Heart right ventricle (tissue), 16 donors: ENCODE measurements at regions not wholly inside any gene's neighbourhood (a gene's known extent, or its start where the extent isn't known, plus 50 kb on each side); places are given as distances from the start of the nearest gene placed in this dataset.
"Not testable (repeated sequence)": the region's sequence is repeated elsewhere in the genome, so short reads cannot be mapped to it uniquely, and the experiment has no call there.

Source experiments
- ATAC-seq, 8 donors: fragments of 200-7000 bp; cut with Tn5 transposase; one replicate each; pipeline ENCODE4 v1.9.1; 2020; ENCODE audit warnings: mild to moderate bottlenecking in 8 of 8, moderate library complexity in 8 of 8, moderate number of reproducible peaks in 1 of 8
- DNase-seq, 2 donors: peaks; one replicate each; pipeline ENCODE4 v3.0.0-alpha.2; 2020
- H3K27ac ChIP-seq, 10 donors: fragments of 200-600 bp; sonication (generic) in 2 of 10; one replicate each; pipeline versions ENCODE4 v1.5.0 to v1.8.0; 2020 to 2022; ENCODE audit warnings: mild to moderate bottlenecking in 3 of 10
- H3K27me3 ChIP-seq, 7 donors: fragments of 200-600 bp; one replicate each; pipeline ENCODE4 v1.8.0; 2021 to 2022; ENCODE audit warnings: mild to moderate bottlenecking in 2 of 7
- H3K36me3 ChIP-seq, 9 donors: fragments of 200-600 bp; sonication (generic) in 1 of 9; one replicate each; pipeline versions ENCODE4 v1.5.0 to v1.8.0; 2020 to 2022; ENCODE audit warnings: mild to moderate bottlenecking in 2 of 9
- H3K4me1 ChIP-seq, 9 donors: fragments of 200-600 bp; sonication (generic) in 1 of 9; one replicate each; pipeline versions ENCODE4 v1.5.0 to v1.8.0; 2020 to 2022; ENCODE audit warnings: mild to moderate bottlenecking in 4 of 9
- H3K4me3 ChIP-seq, 10 donors: fragments of 200-600 bp; sonication (generic) in 2 of 10; one replicate each; pipeline versions ENCODE4 v1.5.0 to v1.8.0; 2020 to 2022; ENCODE audit warnings: mild to moderate bottlenecking in 7 of 10, moderate library complexity in 2 of 10
- H3K9me3 ChIP-seq, 11 donors: fragments of 200-600 bp in 10 of 11; sonication (generic) in 2 of 11; one replicate each; pipeline versions ENCODE4 v1.5.0 to v1.8.0; 2013 to 2022; ENCODE audit warnings: mild to moderate bottlenecking in 2 of 11, control low read depth in 1 of 11, moderate library complexity in 1 of 11
- CTCF ChIP-seq, 9 donors: fragments of 200-600 bp; sonication (generic) in 2 of 9; IDR thresholded peaks; one replicate each; pipeline versions ENCODE4 v1.5.0 to v1.8.0; 2021 to 2022; ENCODE audit warnings: antibody characterized with exemption in 9 of 9, mild to moderate bottlenecking in 5 of 9, moderate library complexity in 1 of 9
- WGBS, 2 donors: extraction: QIAGEN DNeasy Blood & Tissue Kit; methylation state at CpG; one replicate each; pipeline ENCODE4 v1.1.7; 2013; ENCODE audit warnings: inconsistent platforms in 1 of 2; 5-methylcytosine and 5-hydroxymethylcytosine counted together
- intact Hi-C, 10 donors: fragments of 100-400 bp; cut with DNase I; formaldehyde crosslinking; loops; one replicate each; pipeline versions ENCODE4 v1.11.1 to v1.14.2; 2022
- donor health status: Arrhythmogenic right ventricular cardiomyopathy.
- donor health status: ischemic (EF 13 %, LVEDD 7.1; RV severe dilation, severe dysfunction).
- donor health status: healthy with polysubstance abuse.
- donor health status: DM: no; HTN: yes; CAD: no.
- donor health status: DM: no; HTN: no; CAD: no.
- donor health status: ischemic (EF 25% LVEDD 6.9; RV normal size, moderate dysfunction).
- donor health status: ischemic (EF 25% LVEDD 5.7; RV mildly dilated, moderate dysfunction).
- donor health status: healthy.
- donor health status: DM: yes; HTN: yes; CAD: no.
- donor health status: Ischemic cardiomyopathy.
- donor health status: ischemic (EF 35%, LVEDD 5.7; RV mildly dilated, moderate dysfunction).
- donor health status: nonischemic (EF 11% LVEDD 7.7; RV severe dilation, severe dysfunction).
- donor health status: DM: yes; HTN: yes; CAD: no.
- donor health status: PGD.
- donor health status: ischemic (EF 29% LVEDD 5.4; RV normal size, mild dysfunction).
- donor health status: nonischemic (EF 23%, LVEDD 6.1; RV moderate dilation, normal function).

GRCh38 chr7:25739143-25739542 lies 412.9 kb upstream of the NFE2L3 start:
- no peak overlapping the region for H3K27ac ChIP-seq
- no peaks in the 10 kb centered on the region for H3K27me3 ChIP-seq
- H3K36me3 ChIP-seq: no peaks in the 10 kb centered on the region
- no peak overlapping the region for H3K4me3 ChIP-seq
- H3K4me1 ChIP-seq: no peaks in the 10 kb centered on the region
- TF ChIP-seq CTCF (IDR thresholded peaks at IDR 0.05): no peak
- DNase-seq (no peak), ATAC-seq (no peak)
- H3K9me3 ChIP-seq: no peaks in the 10 kb centered on the region
- WGBS, 2 donors: 84 to 87% methylated on average over 2 of the region's 2 CpGs
- intact Hi-C loops: no loop called here

DNA sequence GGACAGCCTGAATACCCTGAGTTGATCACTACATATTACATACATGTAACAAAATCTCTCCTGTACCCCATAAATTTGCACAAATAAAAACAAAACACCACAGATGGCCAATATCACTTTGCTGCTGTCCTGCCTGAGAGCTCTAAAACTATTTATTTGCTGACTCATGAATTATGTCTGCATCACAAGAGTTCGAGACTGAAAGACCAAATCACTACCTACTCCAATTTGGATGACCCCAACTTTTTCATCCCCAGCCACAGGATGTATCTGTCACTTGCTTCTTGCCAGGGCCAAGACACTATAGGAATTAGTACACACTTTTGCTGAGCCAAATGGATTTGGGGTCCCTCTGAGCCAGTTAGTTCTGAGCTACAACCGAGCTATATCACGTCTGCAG lies 409.7 kb upstream of the NFE2L3 start:
- H3K4me1 ChIP-seq: no peaks in the 10 kb centered on the region
- no peaks in the 10 kb centered on the region for H3K9me3 ChIP-seq
- WGBS, 2 donors: 83 to 85% methylated on average over 3 of the region's 3 CpGs
- DNase-seq (no peak), ATAC-seq (no peak)
- intact Hi-C loops: no loop called here
- H3K36me3 ChIP-seq: no peaks in the 10 kb centered on the region
- H3K27ac ChIP-seq: no peak overlapping the region
- H3K4me3 ChIP-seq: no peak overlapping the region
- no peaks in the 10 kb centered on the region for H3K27me3 ChIP-seq
- TF ChIP-seq CTCF (IDR thresholded peaks at IDR 0.05): no peak

- WGBS, 2 donors: 89 to 91% methylated on average over 20 to 34 of the region's 37 CpGs
- H3K4me3 ChIP-seq, intact Hi-C loops, DNase-seq, H3K36me3 ChIP-seq, ATAC-seq, H3K27me3 ChIP-seq, H3K4me1 ChIP-seq, H3K27ac ChIP-seq, H3K9me3 ChIP-seq: not testable (repeated sequence)
Observed at GRCh38 chr7:25743670-25744451, 408.1 kb upstream of the NFE2L3 start.

DNA sequence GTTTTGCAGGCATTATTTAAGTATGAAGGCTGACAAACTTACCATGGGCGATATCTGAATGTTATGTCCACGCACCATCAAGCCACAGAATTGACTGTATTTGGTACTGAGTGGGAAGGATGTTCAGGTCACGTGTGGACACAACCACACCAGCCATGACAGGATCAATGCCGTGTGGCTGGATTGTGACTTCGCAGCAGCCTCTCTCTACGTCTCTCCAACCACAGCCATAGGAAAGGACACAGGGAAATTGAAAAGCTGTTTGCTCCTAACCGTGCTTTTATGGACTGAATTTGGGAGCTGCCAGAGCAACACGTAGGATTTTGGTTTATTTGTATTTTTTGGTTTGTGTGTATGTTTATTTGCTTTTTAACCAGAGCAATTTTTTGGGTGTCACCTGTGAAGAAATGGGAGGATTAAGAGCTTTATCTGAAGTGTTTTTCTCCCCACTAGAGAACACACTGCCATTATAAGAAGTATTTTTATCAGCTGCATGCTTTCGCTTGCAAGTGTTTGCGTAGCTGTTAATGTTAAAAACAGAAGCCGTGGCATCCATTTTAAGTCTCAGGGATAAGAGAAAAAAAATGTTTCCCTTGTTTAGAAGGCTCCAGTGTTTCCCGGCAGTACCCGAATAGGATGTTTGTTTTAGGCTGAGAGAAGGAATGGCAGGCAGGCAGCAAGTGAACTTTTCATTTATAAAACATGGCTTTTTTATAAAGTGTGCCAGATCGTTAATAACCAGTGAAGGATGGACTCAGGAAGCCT lies 401.1 kb upstream of the NFE2L3 start:
- WGBS, 2 donors: 46 to 47% methylated on average over 14 of the region's 14 CpGs
- Histone ChIP-seq H3K36me3 (no peaks in the 10 kb centered on the region), H3K4me3 (peak overlapping the region in 3 of 10 donors; percentile 1 to 6 (median 2)), H3K27ac (peak overlapping the region; percentile 3 to 71 (median 48)), H3K27me3 (no peaks in the 10 kb centered on the region), H3K4me1 (peaks cover 0 to 18% (median 9%) of the 10 kb centered on the region in 9 donors), H3K9me3 (no peaks in the 10 kb centered on the region)
- intact Hi-C loops: loop anchor here in 1 of 10 donors (5.0 kb wide), 1 partner anchor 91 kb away; no protein-coding TSS in a partner anchor
- no peak for DNase-seq
- TF ChIP-seq CTCF (IDR thresholded peaks at IDR 0.05): no peak
- ATAC-seq: peak in 6 of 8 donors; percentile 46 to 66 (median 62)
